ENCODE measurements at regions not wholly inside any gene's neighbourhood (a gene's known extent, or its start where the extent isn't known, plus 50 kb on each side); places are given as distances from the start of the nearest gene placed in this dataset.

- TF ChIP-seq POLR2A (IDR thresholded peaks at IDR 0.05) = no peak
- TF ChIP-seq CTCF (IDR thresholded peaks at IDR 0.05) = no peak
These were observed 53.2 kb upstream of the SYPL1 start for GRCh38 chr7:106165337-106165736.
